GM19467 (cell line): ENCODE measurements at regions not wholly inside any gene's neighbourhood (a gene's known extent, or its start where the extent isn't known, plus 50 kb on each side); places are given as distances from the start of the nearest gene placed in this dataset.
"Not testable (repeated sequence)": the region's sequence is repeated elsewhere in the genome, so short reads cannot be mapped to it uniquely, and the experiment has no call there.

ENCODE experiments used
- ATAC-seq: cut with Tn5 transposase; IDR thresholded peaks from one replicate; pipeline ENCODE4 v1.9.1; 2021; ENCODE audit warnings: mild to moderate bottlenecking, moderate library complexity; ENCODE audit not compliant: unreplicated experiment

- ATAC-seq = no peak
Observed at GRCh38 chr2:160721089-160722040, 227.8 kb upstream of the RBMS1 start.

DNA sequence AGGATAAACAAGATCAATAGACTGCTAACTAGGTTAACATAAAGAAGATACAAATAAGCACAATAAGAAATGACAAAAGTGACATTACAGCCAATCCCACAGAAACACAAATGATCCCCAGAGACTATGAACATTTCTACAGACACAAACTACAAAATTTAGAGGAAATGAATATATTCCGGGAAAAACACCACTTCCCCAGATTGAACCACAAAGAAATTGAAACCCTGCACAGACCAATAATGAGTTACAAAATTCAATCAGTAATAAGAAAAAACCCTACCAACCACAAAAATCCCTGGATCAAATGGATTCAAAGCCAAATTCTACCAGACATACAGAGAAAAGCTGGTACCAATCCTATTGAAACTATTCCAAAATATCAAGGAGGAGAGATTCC, 232.4 kb upstream of the RBMS1 start:
- no peak for ATAC-seq

- ATAC-seq = no peak
Observed at GRCh38 chr2:160730296-160730995, 236.8 kb upstream of the RBMS1 start.

GRCh38 chr2:160731415-160731814, 237.8 kb upstream of the RBMS1 start:
- no peak for ATAC-seq

- ATAC-seq = no peak
Observed at GRCh38 chr2:160731856-160732255, 238.2 kb upstream of the RBMS1 start.

GRCh38 chr2:160735696-160736095, 242.1 kb upstream of the RBMS1 start:
- ATAC-seq = no peak

- no peak for ATAC-seq
Observed at GRCh38 chr2:160736148-160737028, 242.8 kb upstream of the RBMS1 start.

GRCh38 chr2:160737247-160737646, 243.6 kb upstream of the RBMS1 start:
- no peak for ATAC-seq

GRCh38 chr2:160741271-160741670, 247.7 kb upstream of the RBMS1 start:
- ATAC-seq = no peak

GRCh38 chr2:160741815-160742214, 248.2 kb upstream of the RBMS1 start:
- no peak for ATAC-seq

GRCh38 chr2:160742667-160743066, 249.1 kb upstream of the RBMS1 start:
- ATAC-seq = no peak

DNA sequence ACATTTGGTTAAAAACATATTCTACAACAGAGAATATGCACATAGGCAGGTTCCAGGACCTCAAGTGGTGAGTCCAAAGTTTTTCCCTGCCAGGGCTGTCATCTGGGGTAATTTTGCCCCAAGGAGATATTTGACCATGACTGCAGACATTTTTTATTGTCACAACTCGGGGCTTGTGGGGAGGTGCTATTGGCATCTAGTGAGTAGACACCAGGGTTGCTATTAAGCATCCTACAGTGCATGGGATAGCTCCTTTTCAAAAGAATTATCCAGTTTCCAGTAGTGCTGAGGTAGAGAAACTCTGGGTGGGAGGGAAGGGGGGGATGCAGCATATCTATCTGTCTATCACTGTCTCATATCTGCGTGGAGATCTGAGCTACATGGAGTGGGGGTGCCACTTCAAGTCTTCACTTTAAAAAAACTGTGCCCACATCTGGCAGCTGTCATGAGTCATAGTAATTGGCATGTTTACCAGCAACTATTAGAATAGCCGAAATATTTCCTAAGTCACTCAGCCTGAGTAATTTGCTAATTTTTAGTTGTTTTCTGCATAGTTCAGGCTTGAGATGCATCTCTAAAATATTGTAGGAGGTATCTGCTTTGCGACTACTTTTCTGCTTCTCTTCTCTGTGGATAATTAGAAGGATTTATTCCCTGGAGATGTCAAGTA, 254.0 kb upstream of the RBMS1 start:
- ATAC-seq = no peak

DNA sequence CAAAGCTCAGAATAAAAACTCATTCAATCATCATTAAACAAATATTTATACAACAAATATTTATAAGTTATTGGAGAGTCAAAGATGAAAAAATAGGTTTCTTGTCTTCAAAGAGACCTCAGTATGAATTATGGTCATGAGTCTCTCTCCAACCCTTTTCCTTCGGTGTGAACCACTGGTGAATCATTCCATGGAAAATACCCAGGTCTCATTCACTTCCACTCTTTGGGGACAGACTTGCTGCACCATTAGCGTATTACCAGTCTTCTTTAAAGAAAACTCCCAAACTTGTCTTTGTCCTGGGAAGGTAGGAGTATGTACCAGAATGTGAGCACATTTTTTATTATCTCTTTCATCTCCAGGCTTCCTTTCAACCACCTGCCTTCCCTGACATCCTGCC, 257.4 kb upstream of the RBMS1 start:
- no peak for ATAC-seq

DNA sequence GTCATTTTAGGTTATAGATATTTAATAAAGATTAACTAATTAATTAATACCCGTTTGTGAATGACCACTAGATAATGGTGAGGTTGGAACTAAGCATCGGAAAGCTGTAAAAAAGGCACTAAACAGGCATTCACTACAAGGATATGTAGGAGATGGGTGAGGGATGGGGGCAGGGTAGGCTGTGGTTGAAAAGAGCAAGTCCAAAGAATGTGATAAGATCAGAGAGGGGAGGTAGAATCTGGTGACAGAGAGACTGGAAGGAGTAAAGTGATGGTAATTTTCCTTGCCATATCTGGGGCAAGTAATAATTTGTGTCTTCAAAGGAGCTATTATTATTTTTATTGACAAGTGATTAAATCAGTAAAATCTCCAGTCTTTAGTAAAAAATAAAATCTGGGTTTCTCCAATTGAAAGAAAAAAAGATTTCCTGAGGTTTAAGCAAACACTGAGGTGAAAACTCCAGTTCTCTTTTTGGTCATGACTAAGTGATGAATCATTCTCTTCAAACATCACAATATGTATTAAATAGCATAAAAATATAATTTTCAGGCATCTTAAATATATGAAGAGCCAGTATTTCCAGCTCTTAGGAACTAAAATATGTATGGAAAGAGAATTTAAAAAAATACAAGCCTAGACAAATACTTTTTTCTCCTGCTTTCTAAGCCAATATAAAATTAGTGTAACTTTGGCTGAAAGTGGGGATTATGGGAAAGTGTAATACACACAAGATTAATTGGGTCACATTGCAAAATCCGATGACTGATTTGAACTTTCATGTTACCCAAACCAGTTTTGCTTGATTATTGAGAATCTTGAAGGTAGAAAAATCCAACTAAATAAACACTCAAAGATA, 259.1 kb upstream of the RBMS1 start:
- ATAC-seq = no peak

DNA sequence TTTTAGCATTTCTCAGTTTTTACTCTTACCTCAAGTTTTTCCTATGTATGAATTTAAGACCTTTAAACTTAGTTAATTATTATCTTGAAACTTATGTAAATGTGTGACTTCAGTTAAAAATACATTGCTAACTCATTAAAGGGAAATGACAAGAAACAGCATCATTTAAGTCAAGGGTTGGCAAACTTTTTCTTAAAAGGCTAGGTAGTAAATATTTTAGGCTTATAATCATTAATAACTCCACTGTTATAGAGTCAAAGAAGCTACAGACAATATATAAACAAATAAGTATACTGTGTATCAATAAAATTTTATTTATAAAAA, 259.7 kb upstream of the RBMS1 start:
- no peak for ATAC-seq

GRCh38 chr2:160753960-160754359, 260.4 kb upstream of the RBMS1 start:
- no peak for ATAC-seq

GRCh38 chr2:160756481-160756880, 262.9 kb upstream of the RBMS1 start:
- ATAC-seq = no peak

- not testable (repeated sequence) for ATAC-seq
Observed at GRCh38 chr2:160762493-160763128, 269.0 kb upstream of the RBMS1 start.

DNA sequence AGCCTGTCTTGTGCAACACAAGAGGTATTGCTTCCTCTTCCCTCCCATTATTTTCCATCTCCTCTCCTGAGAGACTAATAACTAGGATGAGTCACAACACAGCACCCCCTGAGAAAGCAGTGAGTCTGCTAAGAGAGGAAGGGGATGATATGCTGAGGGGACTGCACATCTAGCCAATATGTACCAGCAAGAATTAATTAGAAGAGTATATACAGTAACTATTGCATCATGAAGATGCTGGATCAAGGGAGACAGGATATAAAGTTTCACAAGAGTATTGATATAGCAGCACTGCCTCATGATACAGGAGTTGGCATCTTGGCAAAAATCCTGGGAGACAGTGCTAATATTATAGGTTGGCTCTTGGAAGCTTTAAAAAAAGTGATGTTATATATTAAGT, 289.9 kb upstream of the RBMS1 start:
- no peak for ATAC-seq
